Esophagus squamous epithelium (tissue), 5 donors: ENCODE measurements at regions not wholly inside any gene's neighbourhood (a gene's known extent, or its start where the extent isn't known, plus 50 kb on each side); places are given as distances from the start of the nearest gene placed in this dataset.
A peak's percentile ranks its signal among the peaks of the same experiment; 100 is the strongest.

Source experiments
- DNase-seq: peaks from one replicate; lab custom pipeline; 2025; lab: John Stamatoyannopoulos, UW
- H3K27ac ChIP-seq, 4 donors: fragments of 200-600 bp; sonication (generic); one replicate each; pipeline ENCODE4 v1.5.1; 2016 to 2019; ENCODE audit warnings: mild to moderate bottlenecking in 1 of 4
- H3K27me3 ChIP-seq, 4 donors: fragments of 200-600 bp; sonication (generic); 1 replicate in 3 of 4; 2 replicates in 1 of 4; pipeline versions ENCODE4 v1.5.1 to v1.6.0; 2017 to 2021; ENCODE audit warnings: antibody characterized with exemption in 1 of 4
- H3K36me3 ChIP-seq, 3 donors: fragments of 200-600 bp; sonication (generic); one replicate each; pipeline ENCODE4 v1.5.1; 2016 to 2019
- H3K4me1 ChIP-seq, 3 donors: fragments of 200-600 bp; sonication (generic); one replicate each; pipeline ENCODE4 v1.5.1; 2017 to 2019
- H3K4me3 ChIP-seq, 4 donors: fragments of 200-600 bp; sonication (generic); 1 replicate in 3 of 4; 2 replicates in 1 of 4; pipeline ENCODE4 v1.5.1; 2016 to 2019; ENCODE audit warnings: mild to moderate bottlenecking in 2 of 4, moderate library complexity in 1 of 4
- H3K9me3 ChIP-seq, 3 donors: fragments of 200-600 bp; sonication (generic); one replicate each; pipeline ENCODE4 v1.5.1; 2016 to 2019
- CTCF ChIP-seq, 6 experiments: fragments of 450-650 bp in 4 of 6; fragments of 200-600 bp in 2 of 6; sonication (generic) in 2 of 6; IDR thresholded peaks; one replicate each; pipeline ENCODE4 v1.5.1; 2016 to 2019; ENCODE audit warnings: antibody characterized with exemption in 6 of 6, mild to moderate bottlenecking in 4 of 6, moderate library complexity in 4 of 6
- POLR2A ChIP-seq, 4 donors: fragments of 450-650 bp; IDR thresholded peaks; one replicate each; pipeline ENCODE4 v1.6.1; 2017; ENCODE audit warnings: antibody characterized with exemption in 4 of 4, mild to moderate bottlenecking in 4 of 4, moderate library complexity in 3 of 4
- WGBS, 2 donors: methylation state at CpG; one replicate each; pipeline ENCODE4 v1.1.5; 2018; 5-methylcytosine and 5-hydroxymethylcytosine counted together
- intact Hi-C: fragments of 100-400 bp; cut with DNase I; formaldehyde crosslinking; loops from one replicate; pipeline ENCODE4 v1.15.0; 2022
- donor health status: DM: yes; HTN: yes; CAD: no.

GRCh38 chr6:21827425-21828202 is 234.1 kb downstream of the SOX4 start:
- TF ChIP-seq CTCF (IDR thresholded peaks at IDR 0.05) (no peak), POLR2A (IDR thresholded peaks at IDR 0.05) (no peak)
- Histone ChIP-seq H3K27me3 (no peaks in the 10 kb centered on the region), H3K36me3 (no peaks in the 10 kb centered on the region), H3K4me1 (no peaks in the 10 kb centered on the region), H3K9me3 (no peaks in the 10 kb centered on the region), H3K27ac (no peak overlapping the region), H3K4me3 (no peak overlapping the region)
- DNase-seq = no peak
- 81% methylated on average over 8 of the region's 8 CpGs for WGBS, 2 donors
- intact Hi-C loops = no loop called here

GRCh38 chr6:21828704-21829103 is 235.2 kb downstream of the SOX4 start:
- TF ChIP-seq CTCF (IDR thresholded peaks at IDR 0.05) = no peak
- no peak for TF ChIP-seq POLR2A (IDR thresholded peaks at IDR 0.05)
- no peaks in the 10 kb centered on the region for H3K36me3 ChIP-seq
- intact Hi-C loops = no loop called here
- no peaks in the 10 kb centered on the region for H3K4me1 ChIP-seq
- peak overlapping the region in 3 of 4 donors; percentile 38 to 72 (median 70) for H3K27ac ChIP-seq
- no peaks in the 10 kb centered on the region for H3K27me3 ChIP-seq
- H3K9me3 ChIP-seq = no peaks in the 10 kb centered on the region
- H3K4me3 ChIP-seq = no peak overlapping the region
- WGBS, 2 donors = 70 to 77% methylated on average over 4 of the region's 4 CpGs
- DNase-seq = no peak

GRCh38 chr6:21829126-21829525 is 235.6 kb downstream of the SOX4 start:
- H3K27ac ChIP-seq = peak overlapping the region in 3 of 4 donors; percentile 38 to 72 (median 70)

GRCh38 chr6:21831521-21832291 is 238.2 kb downstream of the SOX4 start:
- Histone ChIP-seq H3K27me3 (no peaks in the 10 kb centered on the region), H3K9me3 (no peaks in the 10 kb centered on the region), H3K4me3 (no peak overlapping the region), H3K27ac (peak overlapping the region in 3 of 4 donors; percentile 7 to 72 (median 47)), H3K4me1 (no peaks in the 10 kb centered on the region), H3K36me3 (no peaks in the 10 kb centered on the region)
- TF ChIP-seq CTCF (IDR thresholded peaks at IDR 0.05) (no peak), POLR2A (IDR thresholded peaks at IDR 0.05) (no peak)
- DNase-seq = no peak
- 50 to 62% methylated on average over 8 of the region's 8 CpGs for WGBS, 2 donors
- intact Hi-C loops = no loop called here

More at GRCh38 chr6:21829126-21829525, 235.6 kb downstream of the SOX4 start:
- Histone ChIP-seq H3K4me1 (no peaks in the 10 kb centered on the region), H3K27me3 (no peaks in the 10 kb centered on the region), H3K9me3 (no peaks in the 10 kb centered on the region), H3K36me3 (no peaks in the 10 kb centered on the region), H3K4me3 (no peak overlapping the region)
- 64 to 67% methylated on average over 3 of the region's 3 CpGs for WGBS, 2 donors
- intact Hi-C loops = no loop called here
- no peak for TF ChIP-seq CTCF (IDR thresholded peaks at IDR 0.05)
- TF ChIP-seq POLR2A (IDR thresholded peaks at IDR 0.05) = no peak
- DNase-seq = no peak

GRCh38 chr6:21836277-21836676 is 242.7 kb downstream of the SOX4 start:
- no peak for TF ChIP-seq POLR2A (IDR thresholded peaks at IDR 0.05)
- no peak for TF ChIP-seq CTCF (IDR thresholded peaks at IDR 0.05)
- WGBS, 2 donors = 76 to 83% methylated on average over 7 of the region's 7 CpGs
- no peak overlapping the region for H3K27ac ChIP-seq

More at GRCh38 chr6:21836277-21836676, 242.7 kb downstream of the SOX4 start:
- intact Hi-C loops = no loop called here
- H3K27me3 ChIP-seq = no peaks in the 10 kb centered on the region
- DNase-seq = no peak
- no peaks in the 10 kb centered on the region for H3K9me3 ChIP-seq
- H3K36me3 ChIP-seq = no peaks in the 10 kb centered on the region
- H3K4me3 ChIP-seq = no peak overlapping the region
- H3K4me1 ChIP-seq = no peaks in the 10 kb centered on the region
